Ishikawa (cell line): ENCODE measurements at regions not wholly inside any gene's neighbourhood (a gene's known extent, or its start where the extent isn't known, plus 50 kb on each side); places are given as distances from the start of the nearest gene placed in this dataset.

ENCODE experiments used
- CEBPB ChIP-seq: IDR thresholded peaks from 2 replicates; pipeline ENCODE4 v1.6.1; 2012
- CREB1 ChIP-seq: IDR thresholded peaks from 2 replicates; pipeline ENCODE4 v1.6.1; 2012; ENCODE audit warnings: low read depth
- EGR1 ChIP-seq: IDR thresholded peaks from 2 replicates; pipeline ENCODE4 v1.6.1; 2012
- EP300 ChIP-seq: IDR thresholded peaks from 2 replicates; pipeline ENCODE4 v1.6.1; 2012; ENCODE audit warnings: borderline replicate concordance
- FOXM1 ChIP-seq: IDR thresholded peaks from 2 replicates; pipeline ENCODE4 v1.6.1; 2012; ENCODE audit warnings: low read depth, borderline replicate concordance
- MAX ChIP-seq: IDR thresholded peaks from 2 replicates; pipeline ENCODE4 v1.6.1; 2012
- NFIC ChIP-seq: IDR thresholded peaks from 2 replicates; pipeline ENCODE4 v1.6.1; 2012
- RAD21 ChIP-seq: IDR thresholded peaks from 2 replicates; pipeline ENCODE4 v1.6.1; 2012; ENCODE audit warnings: low read depth
- REST ChIP-seq: IDR thresholded peaks from 2 replicates; pipeline ENCODE4 v1.6.1; 2012; ENCODE audit warnings: low read depth, mild to moderate bottlenecking
- TAF1 ChIP-seq: IDR thresholded peaks from 2 replicates; pipeline ENCODE4 v1.6.1; 2012; ENCODE audit warnings: low read depth, mild to moderate bottlenecking
- TCF12 ChIP-seq: IDR thresholded peaks from 2 replicates; pipeline ENCODE4 v1.6.1; 2012; ENCODE audit warnings: low read depth
- TEAD4 ChIP-seq: IDR thresholded peaks from 2 replicates; pipeline ENCODE4 v1.6.1; 2012
- USF1 ChIP-seq: IDR thresholded peaks from 2 replicates; pipeline ENCODE4 v1.6.1; 2012
- YY1 ChIP-seq: IDR thresholded peaks from 2 replicates; pipeline ENCODE4 v1.6.1; 2012; ENCODE audit warnings: low read depth
- ZBTB7A ChIP-seq: IDR thresholded peaks from 2 replicates; pipeline ENCODE4 v1.6.1; 2012; ENCODE audit warnings: low read depth

GRCh38 chr12:131264635-131265034 is 310.9 kb downstream of the ADGRD1 start:
- no peak for TF ChIP-seq EP300
- TF ChIP-seq CEBPB, result no peak
- TF ChIP-seq RAD21, result no peak
- no peak for TF ChIP-seq ZBTB7A
- TF ChIP-seq TEAD4, result no peak
- TF ChIP-seq CREB1, result no peak
- TF ChIP-seq TCF12, result no peak
- TF ChIP-seq TAF1, result no peak
- no peak for TF ChIP-seq EGR1
- TF ChIP-seq REST, result no peak
- TF ChIP-seq MAX, result no peak
- no peak for TF ChIP-seq NFIC
- TF ChIP-seq USF1, result no peak

GRCh38 chr12:131266591-131267467 is 313.1 kb downstream of the ADGRD1 start:
- no peak for TF ChIP-seq EP300
- TF ChIP-seq USF1, result no peak
- no peak for TF ChIP-seq TEAD4
- no peak for TF ChIP-seq CREB1
- no peak for TF ChIP-seq TAF1
- TF ChIP-seq ZBTB7A, result no peak
- no peak for TF ChIP-seq RAD21
- TF ChIP-seq YY1, result no peak
- no peak for TF ChIP-seq EGR1
- no peak for TF ChIP-seq REST

GRCh38 chr12:131267576-131267975 is 313.9 kb downstream of the ADGRD1 start:
- TF ChIP-seq EGR1 (no peak), TCF12 (no peak), CEBPB (no peak), CREB1 (no peak), MAX (no peak), TAF1 (no peak), YY1 (no peak), USF1 (no peak), ZBTB7A (no peak), NFIC (no peak), RAD21 (no peak), REST (no peak), EP300 (no peak), TEAD4 (no peak), FOXM1 (no peak)

- no peak for TF ChIP-seq USF1
- no peak for TF ChIP-seq CREB1
- TF ChIP-seq TEAD4, result no peak
- TF ChIP-seq RAD21, result no peak
- no peak for TF ChIP-seq REST
- no peak for TF ChIP-seq EP300
- no peak for TF ChIP-seq FOXM1
- TF ChIP-seq ZBTB7A, result no peak
- no peak for TF ChIP-seq TCF12
- TF ChIP-seq CEBPB, result no peak
- no peak for TF ChIP-seq TAF1
- no peak for TF ChIP-seq NFIC
- no peak for TF ChIP-seq YY1
- no peak for TF ChIP-seq EGR1
- TF ChIP-seq MAX, result no peak
Observed at GRCh38 chr12:131269551-131269950, 315.8 kb downstream of the ADGRD1 start.
